ENCODE measurements at regions not wholly inside any gene's neighbourhood (a gene's known extent, or its start where the extent isn't known, plus 50 kb on each side); places are given as distances from the start of the nearest gene placed in this dataset.

DNA sequence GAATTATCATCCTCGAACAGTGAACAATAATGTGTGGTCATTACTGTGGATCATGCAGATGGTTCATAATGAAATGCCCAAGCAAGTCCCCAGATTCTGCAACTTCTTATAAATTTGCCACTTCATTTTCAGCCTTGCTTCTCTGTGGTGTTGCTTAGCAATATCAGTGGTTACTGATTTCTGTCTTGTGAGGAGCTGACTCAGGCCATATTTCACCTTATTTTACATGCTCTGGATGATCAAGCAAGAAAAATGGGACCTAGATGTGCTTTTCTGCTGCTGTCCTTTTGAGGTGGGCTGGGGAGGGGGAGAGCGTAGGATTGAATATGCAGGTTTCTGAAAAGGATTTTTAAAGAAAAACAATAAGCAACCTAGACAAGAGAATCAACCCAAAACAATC lies 188.3 kb downstream of the SLC24A2 start:
- TF ChIP-seq NR1H2 (CRISPR knock-in tag; IDR thresholded peaks at IDR 0.05) (no peak), ZNF232 (CRISPR knock-in tag; IDR thresholded peaks at IDR 0.05) (no peak), NR3C1 (CRISPR knock-in tag; conservative IDR thresholded peaks at IDR 0.05; ENCODE audit: low read depth) (no peak), ESRRA (CRISPR knock-in tag; IDR thresholded peaks at IDR 0.05; ENCODE audit: borderline replicate concordance) (no peak), TCF7 (CRISPR knock-in tag; IDR thresholded peaks at IDR 0.05; ENCODE audit: low read depth) (no peak)
- TF ChIP-seq, protein P1, sequence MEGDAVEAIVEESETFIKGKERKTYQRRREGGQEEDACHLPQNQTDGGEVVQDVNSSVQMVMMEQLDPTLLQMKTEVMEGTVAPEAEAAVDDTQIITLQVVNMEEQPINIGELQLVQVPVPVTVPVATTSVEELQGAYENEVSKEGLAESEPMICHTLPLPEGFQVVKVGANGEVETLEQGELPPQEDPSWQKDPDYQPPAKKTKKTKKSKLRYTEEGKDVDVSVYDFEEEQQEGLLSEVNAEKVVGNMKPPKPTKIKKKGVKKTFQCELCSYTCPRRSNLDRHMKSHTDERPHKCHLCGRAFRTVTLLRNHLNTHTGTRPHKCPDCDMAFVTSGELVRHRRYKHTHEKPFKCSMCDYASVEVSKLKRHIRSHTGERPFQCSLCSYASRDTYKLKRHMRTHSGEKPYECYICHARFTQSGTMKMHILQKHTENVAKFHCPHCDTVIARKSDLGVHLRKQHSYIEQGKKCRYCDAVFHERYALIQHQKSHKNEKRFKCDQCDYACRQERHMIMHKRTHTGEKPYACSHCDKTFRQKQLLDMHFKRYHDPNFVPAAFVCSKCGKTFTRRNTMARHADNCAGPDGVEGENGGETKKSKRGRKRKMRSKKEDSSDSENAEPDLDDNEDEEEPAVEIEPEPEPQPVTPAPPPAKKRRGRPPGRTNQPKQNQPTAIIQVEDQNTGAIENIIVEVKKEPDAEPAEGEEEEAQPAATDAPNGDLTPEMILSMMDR (IDR thresholded peaks at IDR 0.05): no peak

All from WTC11 (cell line).